Psoas muscle (tissue), 7 donors: ENCODE measurements at regions not wholly inside any gene's neighbourhood (a gene's known extent, or its start where the extent isn't known, plus 50 kb on each side); places are given as distances from the start of the nearest gene placed in this dataset.

Experiments used
- ATAC-seq, 4 donors: fragments of 200-7000 bp; cut with Tn5 transposase; one replicate each; pipeline ENCODE4 v1.9.1; 2020; ENCODE audit warnings: moderate library complexity in 3 of 4, mild to moderate bottlenecking in 2 of 4
- DNase-seq, 2 donors: peaks; one replicate each; pipeline ENCODE4 v3.0.0-alpha.2; 2020
- H3K27ac ChIP-seq: fragments of 200-600 bp; one replicate; pipeline ENCODE4 v1.8.0; 2022
- H3K27me3 ChIP-seq, 3 donors: fragments of 200-600 bp in 1 of 3; one replicate each; pipeline versions ENCODE4 v1.6.1 to v1.8.0; 2013 to 2022; ENCODE audit warnings: low read length in 2 of 3, mild to moderate bottlenecking in 2 of 3, moderate library complexity in 1 of 3; ENCODE audit not compliant: insufficient read depth in 3 of 3
- H3K36me3 ChIP-seq, 2 donors: fragments of 200-600 bp in 1 of 2; one replicate each; pipeline versions ENCODE4 v1.6.1 to v1.8.0; 2013 to 2022; ENCODE audit warnings: low read depth in 1 of 2, mild to moderate bottlenecking in 1 of 2, moderate library complexity in 1 of 2; ENCODE audit not compliant: insufficient read depth in 1 of 2
- H3K4me1 ChIP-seq: fragments of 200-600 bp; one replicate; pipeline ENCODE4 v1.8.0; 2022
- H3K4me3 ChIP-seq: fragments of 200-600 bp; one replicate; pipeline ENCODE4 v1.8.0; 2022; ENCODE audit warnings: mild to moderate bottlenecking
- H3K9me3 ChIP-seq: fragments of 200-600 bp; one replicate; pipeline ENCODE4 v1.8.0; 2022
- CTCF ChIP-seq: fragments of 200-600 bp; IDR thresholded peaks from one replicate; pipeline ENCODE4 v1.8.0; 2022; ENCODE audit warnings: antibody characterized with exemption
- WGBS, 3 donors: extraction: QIAGEN DNeasy Blood & Tissue Kit; methylation state at CpG; one replicate each; pipeline versions ENCODE4 v1.1.6 to v1.1.7; 2013; 5-methylcytosine and 5-hydroxymethylcytosine counted together
- intact Hi-C, 2 donors: fragments of 100-400 bp; cut with DNase I; formaldehyde crosslinking; loops; one replicate each; pipeline versions ENCODE4 v1.11.0 to v1.14.2; 2022
- donor health status: healthy with polysubstance abuse.
- donor health status: DM: no; HTN: no; CAD: no; lungs with moderate emphysema.
- donor health status: Bipolar disorder and iron deficiency.
- donor health status: healthy.
- donor health status: DM: yes; HTN: yes; CAD: no.
- donor health status: DM: no; HTN: no; CAD: no.
- donor health status: DM: yes; HTN: yes; CAD: no.

- no peak for DNase-seq
- Histone ChIP-seq H3K27ac (no peak overlapping the region), H3K4me1 (peaks cover 19% of the 10 kb centered on the region), H3K9me3 (no peaks in the 10 kb centered on the region), H3K36me3 (no peaks in the 10 kb centered on the region), H3K4me3 (no peak overlapping the region), H3K27me3 (no peaks in the 10 kb centered on the region)
- ATAC-seq, result no peak
- no peak for TF ChIP-seq CTCF
- intact Hi-C loops, result no loop called here
- WGBS, 3 donors, result 94 to 95% (median 95%) methylated on average over 2 of the region's 2 CpGs
These were observed 472.0 kb upstream of the KLF6 start for GRCh38 chr10:4256971-4257370.

DNA sequence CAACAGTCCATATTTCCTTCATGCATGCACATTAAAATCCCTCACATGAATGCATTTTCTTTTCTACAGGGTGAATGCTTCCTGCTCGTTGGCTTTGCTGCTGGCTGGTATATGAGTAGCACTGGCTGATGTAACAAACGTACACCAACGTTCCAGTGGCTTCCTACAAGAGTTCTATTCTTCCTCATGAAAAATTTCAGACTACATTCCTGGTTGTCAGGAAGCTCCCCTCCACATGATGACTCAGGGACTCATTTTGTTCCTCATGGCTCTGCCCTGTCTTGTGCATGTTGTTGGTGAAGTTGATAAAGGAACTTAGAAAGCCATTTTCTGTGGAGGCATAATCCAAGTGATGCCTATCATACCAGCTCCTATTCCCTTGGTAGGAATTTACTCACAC, 470.7 kb upstream of the KLF6 start:
- Histone ChIP-seq H3K36me3 (no peaks in the 10 kb centered on the region), H3K27ac (no peak overlapping the region), H3K4me1 (peaks cover 15% of the 10 kb centered on the region), H3K27me3 (no peaks in the 10 kb centered on the region), H3K4me3 (no peak overlapping the region), H3K9me3 (no peaks in the 10 kb centered on the region)
- TF ChIP-seq CTCF, result no peak
- ATAC-seq (no peak), DNase-seq (no peak)
- intact Hi-C loops, result no loop called here
- WGBS, 3 donors, result 83 to 89% (median 86%) methylated on average over 3 of the region's 3 CpGs

DNA sequence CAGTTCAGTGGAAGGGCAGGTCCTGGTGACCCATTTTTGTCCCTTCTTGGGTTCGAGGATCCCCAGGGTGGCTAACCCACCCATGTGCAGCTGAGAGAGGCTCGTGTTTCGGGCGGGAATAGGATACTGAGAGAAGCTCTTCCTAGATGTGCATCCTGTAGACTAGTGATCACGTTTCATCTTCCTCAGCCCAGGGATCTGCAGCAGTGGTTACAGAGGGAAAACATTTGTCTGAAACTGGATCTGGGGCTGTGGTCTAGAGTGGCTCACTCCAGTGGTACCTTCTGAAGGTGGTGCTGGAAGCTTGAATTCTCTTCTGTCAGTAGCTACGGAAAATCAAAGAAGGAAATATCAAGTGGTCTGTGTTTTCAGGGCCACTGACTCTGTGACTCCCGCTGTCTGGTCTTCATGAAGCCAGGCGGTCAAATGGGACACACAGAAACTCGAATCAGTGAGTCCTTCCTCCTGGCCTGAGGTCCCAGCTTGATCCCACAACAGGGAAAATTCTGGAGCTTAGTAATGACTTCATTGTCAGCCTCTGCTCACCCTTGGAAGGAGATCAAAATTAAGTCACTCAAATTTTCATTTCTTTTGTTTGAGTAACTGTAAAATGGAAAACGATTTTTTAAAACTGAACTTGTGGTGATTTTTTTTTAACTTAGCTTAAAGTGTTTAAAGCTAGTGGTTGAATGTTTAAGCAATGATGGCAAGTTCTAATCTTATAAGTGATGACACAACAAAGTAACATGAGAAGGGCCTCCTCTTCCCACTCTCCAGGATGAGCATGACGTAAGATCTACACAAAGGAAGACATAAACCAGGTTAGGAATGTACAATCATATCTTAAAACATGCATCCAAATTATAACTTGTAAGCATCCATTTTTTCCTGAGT, 469.3 kb upstream of the KLF6 start:
- H3K4me1 ChIP-seq, result peaks cover 7% of the 10 kb centered on the region
- peak overlapping the region; percentile 61 for H3K27ac ChIP-seq
- intact Hi-C loops, result no loop called here
- no peak for TF ChIP-seq CTCF
- ATAC-seq, result peak; percentile 53 to 81 (median 64)
- 75 to 81% (median 78%) methylated on average over 11 of the region's 11 CpGs for WGBS, 3 donors
- H3K9me3 ChIP-seq, result no peaks in the 10 kb centered on the region
- no peak for DNase-seq
- H3K36me3 ChIP-seq, result no peaks in the 10 kb centered on the region
- H3K4me3 ChIP-seq, result no peak overlapping the region
- no peaks in the 10 kb centered on the region for H3K27me3 ChIP-seq

GRCh38 chr10:4252701-4253100, 467.7 kb upstream of the KLF6 start:
- Histone ChIP-seq H3K9me3 (no peaks in the 10 kb centered on the region), H3K36me3 (no peaks in the 10 kb centered on the region), H3K27ac (no peak overlapping the region), H3K4me1 (peaks cover 7% of the 10 kb centered on the region), H3K4me3 (no peak overlapping the region), H3K27me3 (no peaks in the 10 kb centered on the region)
- WGBS, 3 donors, result 89 to 94% (median 92%) methylated on average over 2 of the region's 2 CpGs
- no peak for ATAC-seq
- intact Hi-C loops, result no loop called here
- DNase-seq, result no peak
- TF ChIP-seq CTCF, result no peak

- 84 to 87% (median 87%) methylated on average over 2 of the region's 2 CpGs for WGBS, 3 donors
- no peak for TF ChIP-seq CTCF
These were observed 465.5 kb upstream of the KLF6 start for GRCh38 chr10:4250587-4250887.

More at GRCh38 chr10:4250587-4250887, 465.5 kb upstream of the KLF6 start:
- ATAC-seq (no peak), DNase-seq (no peak)
- no peak overlapping the region for H3K4me3 ChIP-seq
- H3K27ac ChIP-seq, result no peak overlapping the region
- H3K9me3 ChIP-seq, result no peaks in the 10 kb centered on the region
- no peaks in the 10 kb centered on the region for H3K36me3 ChIP-seq
- H3K27me3 ChIP-seq, result no peaks in the 10 kb centered on the region
- H3K4me1 ChIP-seq, result peaks cover 7% of the 10 kb centered on the region
- intact Hi-C loops, result no loop called here
